HG03060 (cell line): ENCODE measurements at regions not wholly inside any gene's neighbourhood (a gene's known extent, or its start where the extent isn't known, plus 50 kb on each side); places are given as distances from the start of the nearest gene placed in this dataset.
"Not testable (repeated sequence)": the region's sequence is repeated elsewhere in the genome, so short reads cannot be mapped to it uniquely, and the experiment has no call there.

ENCODE experiments used
- ATAC-seq: cut with Tn5 transposase; IDR thresholded peaks from one replicate; pipeline ENCODE4 v1.9.1; 2021; ENCODE audit warnings: low read depth, moderate number of reproducible peaks; ENCODE audit not compliant: unreplicated experiment

DNA sequence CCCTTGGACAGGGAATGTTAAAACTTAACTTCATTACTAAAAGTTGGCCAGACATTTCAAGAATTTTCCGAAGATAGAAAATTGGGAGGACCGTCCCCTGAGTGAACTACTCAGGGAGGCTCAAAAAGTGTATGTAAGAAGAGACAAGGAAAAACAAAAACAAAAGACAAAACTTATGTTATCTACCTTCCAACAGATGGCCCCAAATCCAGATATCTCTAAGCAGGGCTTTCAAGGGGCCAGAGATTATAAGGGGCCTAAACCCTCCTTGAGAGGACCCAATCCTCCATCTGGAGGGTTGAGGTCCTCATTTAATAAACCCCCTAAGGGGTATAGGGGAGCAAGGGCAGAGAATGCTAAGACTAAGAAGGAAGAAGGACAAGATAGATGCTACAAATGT, 203.6 kb downstream of the SH2D4B start:
- ATAC-seq: no peak

GRCh38 chr10:80750268-80750667, 212.6 kb downstream of the SH2D4B start:
- no peak for ATAC-seq

- no peak for ATAC-seq
These were observed 214.2 kb downstream of the SH2D4B start for GRCh38 chr10:80751940-80752339.

- ATAC-seq: no peak
These were observed 215.9 kb downstream of the SH2D4B start for GRCh38 chr10:80753612-80754011.

GRCh38 chr10:80755893-80756292, 218.2 kb downstream of the SH2D4B start:
- no peak for ATAC-seq

GRCh38 chr10:80759693-80760092, 222.0 kb downstream of the SH2D4B start:
- ATAC-seq: no peak

- ATAC-seq: peak; percentile 50
These were observed 223.2 kb downstream of the SH2D4B start for GRCh38 chr10:80760914-80761371.

DNA sequence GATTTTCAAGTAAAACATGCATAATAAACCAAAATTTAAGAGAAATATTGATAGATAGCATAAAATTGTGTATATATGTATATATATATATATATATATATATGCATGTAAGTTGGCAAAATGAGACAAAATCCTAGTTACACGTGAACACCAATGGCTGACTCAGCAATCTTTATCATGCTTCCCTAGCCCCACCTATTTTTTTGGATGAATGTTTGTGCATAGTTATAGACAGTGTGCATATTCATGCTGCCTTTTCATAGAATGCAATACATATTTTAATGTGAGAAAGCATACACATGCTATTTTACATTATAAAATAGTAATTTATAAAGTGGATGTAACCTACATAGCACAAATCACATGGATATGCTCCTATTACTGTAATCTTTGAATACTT, 230.3 kb downstream of the SH2D4B start:
- no peak for ATAC-seq

GRCh38 chr10:80769700-80770160, 232.0 kb downstream of the SH2D4B start:
- no peak for ATAC-seq

GRCh38 chr10:80770239-80770638, 232.5 kb downstream of the SH2D4B start:
- ATAC-seq: no peak

DNA sequence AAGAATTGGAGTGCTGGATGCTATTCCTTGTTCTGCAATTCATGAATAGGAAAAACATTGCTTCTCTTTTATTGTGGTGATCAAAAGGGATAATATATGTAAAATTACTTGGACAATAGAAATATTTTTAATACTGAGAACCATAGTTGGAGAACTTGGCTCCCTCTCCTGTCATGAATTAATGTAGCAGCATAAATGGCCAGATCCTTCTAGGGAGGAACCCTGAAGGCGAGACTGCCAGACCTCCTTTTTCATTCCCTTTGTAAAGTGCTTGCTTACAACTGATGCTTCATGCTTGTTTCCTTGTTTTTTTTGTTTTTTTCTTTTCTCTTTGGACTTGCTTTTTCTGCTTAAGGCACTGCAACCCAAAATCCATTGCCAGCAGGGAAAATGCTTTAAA, 233.6 kb downstream of the SH2D4B start:
- no peak for ATAC-seq

DNA sequence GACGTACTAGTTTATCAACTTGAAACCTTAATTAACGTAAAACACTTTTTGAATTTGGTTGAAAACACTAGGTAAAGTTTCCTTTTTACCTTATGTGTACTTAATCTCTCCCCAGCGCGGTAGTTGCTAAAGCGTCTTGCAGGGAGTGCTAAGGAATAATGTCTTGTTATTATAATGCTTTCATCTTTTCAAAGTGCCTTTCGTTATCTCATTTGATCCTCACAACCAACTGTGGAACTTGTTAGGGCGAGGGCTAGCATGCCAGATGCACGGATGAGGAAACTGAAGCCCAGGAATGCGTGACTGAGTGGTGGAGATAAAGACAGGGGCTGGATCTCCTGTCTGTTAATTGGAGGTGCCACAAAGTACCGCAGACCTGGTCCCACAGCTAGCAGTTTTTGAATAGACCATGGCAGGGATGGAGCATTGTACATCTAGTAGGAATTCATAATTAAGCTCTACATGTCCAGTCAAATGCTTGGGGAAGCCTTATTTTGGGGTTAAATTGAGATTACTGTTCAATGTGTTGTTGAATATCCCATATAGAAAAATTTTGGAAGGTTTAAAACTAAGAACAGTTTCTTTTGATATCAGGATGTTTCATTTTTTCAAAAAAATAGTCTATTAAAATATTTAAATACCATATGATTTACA, 234.3 kb downstream of the SH2D4B start:
- ATAC-seq: no peak

GRCh38 chr10:80772596-80772995, 234.9 kb downstream of the SH2D4B start:
- no peak for ATAC-seq

DNA sequence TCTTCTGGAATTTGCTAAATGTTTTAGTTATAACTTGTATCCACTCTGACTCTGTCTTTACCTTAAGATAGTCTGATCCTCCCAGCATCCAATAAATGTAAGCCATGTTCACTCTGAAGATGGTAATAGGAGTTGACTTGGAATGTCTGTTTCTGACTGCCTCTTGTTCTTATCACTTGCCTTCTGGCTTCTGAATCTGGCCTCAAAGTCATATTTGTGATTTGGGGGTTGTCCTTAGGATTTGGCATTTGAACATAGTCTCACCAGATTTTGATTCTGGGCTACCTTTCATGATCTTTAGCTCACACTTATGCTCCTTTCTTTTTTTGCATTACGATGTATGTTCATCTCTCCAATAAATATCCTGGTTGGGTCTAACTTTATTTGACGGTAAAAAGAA, 247.0 kb downstream of the SH2D4B start:
- ATAC-seq: no peak

- no peak for ATAC-seq
These were observed 248.6 kb downstream of the SH2D4B start for GRCh38 chr10:80786322-80786721.

- ATAC-seq: no peak
These were observed 250.2 kb downstream of the SH2D4B start for GRCh38 chr10:80787952-80788351.

DNA sequence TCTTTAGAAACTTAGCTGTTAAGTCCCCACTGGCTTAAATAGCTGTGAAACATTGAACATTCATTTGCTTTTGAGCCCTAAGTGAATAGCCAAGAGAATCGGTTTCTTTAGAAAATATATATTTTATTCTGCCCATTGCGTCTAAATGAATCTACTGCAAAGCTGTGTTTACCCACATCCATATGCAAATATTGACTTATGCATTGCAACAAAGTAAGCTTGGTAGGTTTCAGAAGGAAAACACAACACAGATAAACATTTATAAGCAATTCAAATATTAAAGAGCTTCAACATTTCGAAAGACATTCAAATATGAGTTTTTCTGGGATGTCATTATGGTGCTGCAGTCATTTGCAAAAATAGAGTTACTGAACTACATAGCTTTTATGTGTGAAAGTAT, 257.3 kb downstream of the SH2D4B start:
- no peak for ATAC-seq

GRCh38 chr10:80805343-80806020, 267.8 kb downstream of the SH2D4B start:
- ATAC-seq: no peak

DNA sequence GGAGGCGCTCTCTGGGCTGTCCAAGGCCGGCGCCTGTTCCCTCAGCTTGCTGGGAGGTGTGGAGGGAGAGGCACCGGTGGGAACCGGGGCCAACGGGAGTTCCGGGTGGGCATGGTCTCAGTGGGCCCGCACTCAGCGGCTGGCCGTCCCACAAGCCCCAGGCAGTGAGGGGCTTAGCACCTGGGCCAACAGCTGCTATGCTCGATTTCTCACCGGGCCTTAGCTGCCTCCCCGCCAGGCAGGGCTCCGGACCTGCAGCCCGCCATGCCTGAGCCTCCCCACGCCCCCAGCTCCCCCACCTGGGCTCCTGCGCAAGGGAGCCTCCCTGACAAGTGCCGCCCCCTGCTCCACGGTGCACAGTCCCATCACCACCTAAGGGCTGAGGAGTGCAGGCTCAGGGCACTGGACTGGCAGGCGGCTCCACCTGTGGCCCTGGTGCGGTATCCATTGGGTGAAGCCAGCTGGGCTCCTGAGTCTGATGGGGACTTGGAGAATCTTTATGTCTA, 276.5 kb downstream of the SH2D4B start:
- no peak for ATAC-seq

GRCh38 chr10:80829151-80829550, 291.4 kb downstream of the SH2D4B start:
- no peak for ATAC-seq

DNA sequence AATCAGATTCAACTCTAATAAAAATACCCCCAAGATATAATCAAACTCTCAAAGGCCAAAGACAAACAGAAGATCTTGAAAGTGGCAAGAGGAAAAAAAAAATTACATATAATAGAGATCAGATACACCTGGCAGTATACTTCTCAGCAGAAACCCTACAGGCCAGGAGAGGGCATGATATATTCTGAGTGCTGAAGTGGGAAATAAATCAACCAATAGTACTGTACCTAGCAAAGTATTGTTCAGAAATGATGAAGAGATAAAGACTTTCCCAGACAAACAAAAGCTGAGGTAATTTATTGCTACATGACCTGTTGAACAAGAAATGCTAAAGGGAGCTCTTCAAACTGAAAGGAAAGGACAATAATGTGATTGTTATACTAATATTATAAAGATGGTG, 291.9 kb downstream of the SH2D4B start:
- no peak for ATAC-seq

DNA sequence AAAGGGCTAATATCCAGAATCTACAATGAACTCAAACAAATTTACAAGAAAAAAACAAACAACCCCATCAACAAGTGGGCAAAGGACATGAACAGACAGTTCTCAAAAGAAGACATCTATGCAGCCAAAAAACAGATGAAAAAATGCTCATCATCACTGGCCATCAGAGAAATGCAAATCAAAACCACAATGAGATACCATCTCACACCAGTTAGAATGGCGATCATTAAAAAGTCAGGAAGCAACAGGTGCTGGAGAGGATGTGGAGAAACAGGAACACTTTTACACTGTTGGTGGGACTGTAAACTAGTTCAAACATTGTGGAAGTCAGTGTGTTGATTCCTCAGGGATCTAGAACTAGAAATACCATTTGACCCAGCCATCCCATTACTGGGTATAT, 295.0 kb downstream of the SH2D4B start:
- ATAC-seq: not testable (repeated sequence)
